Peyer's patch (tissue), 4 donors: ENCODE measurements at regions not wholly inside any gene's neighbourhood (a gene's known extent, or its start where the extent isn't known, plus 50 kb on each side); places are given as distances from the start of the nearest gene placed in this dataset.
A peak's percentile ranks its signal among the peaks of the same experiment; 100 is the strongest.

Experiments
- DNase-seq, 3 donors: peaks; one replicate each; pipeline ENCODE4 v3.0.0-alpha.2; 2017 to 2019
- H3K27ac ChIP-seq, 4 donors: fragments of 200-600 bp; sonication (generic); one replicate each; pipeline ENCODE4 v1.5.1; 2016 to 2019
- H3K27me3 ChIP-seq, 2 donors: fragments of 200-600 bp; sonication (generic); one replicate each; pipeline ENCODE4 v1.5.1; 2019
- H3K36me3 ChIP-seq, 3 donors: fragments of 200-600 bp; sonication (generic); one replicate each; pipeline ENCODE4 v1.5.1; 2016 to 2019
- H3K4me1 ChIP-seq, 4 donors: fragments of 200-600 bp; sonication (generic); one replicate each; pipeline ENCODE4 v1.5.1; 2016 to 2019
- H3K4me3 ChIP-seq, 4 donors: fragments of 200-600 bp; sonication (generic); 1 replicate in 3 of 4; 2 replicates in 1 of 4; pipeline ENCODE4 v1.5.1; 2016 to 2019; ENCODE audit warnings: mild to moderate bottlenecking in 1 of 4
- H3K9me3 ChIP-seq, 4 donors: fragments of 200-600 bp; sonication (generic); one replicate each; pipeline ENCODE4 v1.5.1; 2016 to 2019; ENCODE audit warnings: mild to moderate bottlenecking in 1 of 4
- CTCF ChIP-seq, 6 experiments: fragments of 450-650 bp in 4 of 6; fragments of 200-600 bp in 2 of 6; sonication (generic) in 1 of 6; IDR thresholded peaks; one replicate each; pipeline ENCODE4 v1.5.1; 2017 to 2019; ENCODE audit warnings: antibody characterized with exemption in 6 of 6, mild to moderate bottlenecking in 3 of 6, moderate library complexity in 1 of 6
- POLR2A ChIP-seq, 2 donors: fragments of 450-650 bp; IDR thresholded peaks; one replicate each; pipeline ENCODE4 v1.5.1; 2017; ENCODE audit warnings: antibody characterized with exemption in 2 of 2, mild to moderate bottlenecking in 2 of 2, moderate library complexity in 2 of 2

GRCh38 chr14:96956464-96957239, 159.5 kb downstream of the VRK1 start:
- peak in 1 of 3 donors; percentile 19 for DNase-seq
- Histone ChIP-seq H3K9me3 (no peaks in the 10 kb centered on the region), H3K4me1 (no peaks in the 10 kb centered on the region), H3K27ac (no peak overlapping the region), H3K36me3 (no peaks in the 10 kb centered on the region), H3K4me3 (no peak overlapping the region), H3K27me3 (no peaks in the 10 kb centered on the region)
- no peak for TF ChIP-seq CTCF (IDR thresholded peaks at IDR 0.05)
- no peak for TF ChIP-seq POLR2A (IDR thresholded peaks at IDR 0.05)

DNA sequence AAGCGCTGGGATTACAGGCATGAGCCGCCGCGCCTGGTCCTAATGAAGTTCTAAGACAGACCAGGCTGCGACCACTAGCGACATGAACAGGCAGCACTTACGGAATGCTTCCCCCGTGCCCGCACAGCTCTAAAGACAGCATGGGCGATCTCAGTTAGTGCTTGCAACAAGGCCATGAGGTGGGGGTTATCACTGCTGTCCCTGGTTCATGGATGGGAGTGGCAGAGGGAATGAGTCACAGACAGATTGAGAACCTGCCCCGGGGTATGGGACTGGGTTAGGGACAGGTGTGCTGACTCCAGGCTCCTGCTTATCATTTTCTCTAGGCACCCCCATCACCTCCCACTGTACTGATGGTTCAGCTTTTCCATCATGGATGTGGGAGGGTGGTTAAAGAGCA, 160.9 kb downstream of the VRK1 start:
- Histone ChIP-seq H3K4me3 (no peak overlapping the region), H3K4me1 (no peaks in the 10 kb centered on the region), H3K9me3 (peaks cover 0 to 4% (median 0%) of the 10 kb centered on the region in 4 donors), H3K27me3 (no peaks in the 10 kb centered on the region), H3K36me3 (no peaks in the 10 kb centered on the region), H3K27ac (no peak overlapping the region)
- TF ChIP-seq POLR2A (IDR thresholded peaks at IDR 0.05) (no peak), CTCF (IDR thresholded peaks at IDR 0.05) (no peak)
- peak in 1 of 3 donors; percentile 35 for DNase-seq

DNA sequence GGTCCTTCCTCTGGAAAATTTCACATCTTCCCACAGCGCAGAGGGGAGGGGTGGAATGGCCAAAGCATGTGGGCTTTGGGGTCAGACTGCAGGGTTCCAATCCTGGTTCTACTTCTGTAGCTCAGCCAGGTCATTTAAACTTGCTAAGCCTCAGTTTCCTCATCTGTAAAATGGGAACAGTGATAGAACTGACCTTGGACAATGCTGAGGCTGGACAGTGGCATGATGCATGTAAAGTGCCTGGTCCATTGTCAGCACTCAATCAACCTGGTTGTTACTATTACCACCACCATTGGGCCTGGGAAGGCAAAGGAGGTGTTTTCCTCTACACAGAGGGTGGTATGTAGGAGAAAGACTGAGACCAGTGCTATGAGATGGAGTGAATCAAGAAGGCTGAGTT, 162.8 kb downstream of the VRK1 start:
- H3K36me3 ChIP-seq: no peaks in the 10 kb centered on the region
- H3K27ac ChIP-seq: no peak overlapping the region
- H3K27me3 ChIP-seq: no peaks in the 10 kb centered on the region
- TF ChIP-seq POLR2A (IDR thresholded peaks at IDR 0.05) (no peak), CTCF (IDR thresholded peaks at IDR 0.05) (no peak)
- DNase-seq: peak in 1 of 3 donors; percentile 13
- H3K9me3 ChIP-seq: peaks cover 0 to 4% (median 0%) of the 10 kb centered on the region in 4 donors
- H3K4me3 ChIP-seq: no peak overlapping the region
- H3K4me1 ChIP-seq: no peaks in the 10 kb centered on the region

- DNase-seq: peak in 1 of 3 donors; percentile 14
- no peak overlapping the region for H3K27ac ChIP-seq
- no peak for TF ChIP-seq CTCF (IDR thresholded peaks at IDR 0.05)
- no peak for TF ChIP-seq POLR2A (IDR thresholded peaks at IDR 0.05)
- H3K4me3 ChIP-seq: no peak overlapping the region
- no peaks in the 10 kb centered on the region for H3K27me3 ChIP-seq
- peaks cover 0 to 4% (median 0%) of the 10 kb centered on the region in 4 donors for H3K9me3 ChIP-seq
- H3K36me3 ChIP-seq: no peaks in the 10 kb centered on the region
- H3K4me1 ChIP-seq: no peaks in the 10 kb centered on the region
Observed at GRCh38 chr14:96960598-96961116, 163.5 kb downstream of the VRK1 start.

- Histone ChIP-seq H3K9me3 (peaks cover 0 to 4% (median 0%) of the 10 kb centered on the region in 4 donors), H3K27me3 (no peaks in the 10 kb centered on the region), H3K36me3 (no peaks in the 10 kb centered on the region), H3K4me1 (no peaks in the 10 kb centered on the region), H3K4me3 (no peak overlapping the region), H3K27ac (peak overlapping the region in 2 of 4 donors; percentile 57 to 72)
- no peak for DNase-seq
- TF ChIP-seq POLR2A (IDR thresholded peaks at IDR 0.05) (no peak), CTCF (IDR thresholded peaks at IDR 0.05) (no peak)
Observed at GRCh38 chr14:96961895-96962294, 164.7 kb downstream of the VRK1 start.
